Hepatocyte (in vitro differentiated cells): ENCODE measurements at regions not wholly inside any gene's neighbourhood (a gene's known extent, or its start where the extent isn't known, plus 50 kb on each side); places are given as distances from the start of the nearest gene placed in this dataset.
A peak's percentile ranks its signal among the peaks of the same experiment; 100 is the strongest.

Experiments
- DNase-seq: peaks from one replicate; pipeline ENCODE4 v3.0.0-alpha.2; 2016; ENCODE audit warnings: low spot score
- H2AFZ ChIP-seq: fragments of 200-600 bp; sonication (generic); 2 replicates; pipeline ENCODE4 v1.6.0; 2016; ENCODE audit warnings: antibody characterized with exemption, mild to moderate bottlenecking
- H3K27ac ChIP-seq: fragments of 200-600 bp; sonication (generic); 2 replicates; pipeline ENCODE4 v1.5.1; 2016; ENCODE audit warnings: mild to moderate bottlenecking
- H3K27me3 ChIP-seq: fragments of 200-600 bp; sonication (generic); 2 replicates; pipeline ENCODE4 v1.6.1; 2016
- H3K36me3 ChIP-seq: fragments of 200-600 bp; sonication (generic); replicated peaks from 2 replicates; pipeline ENCODE4 v1.5.1; 2016; ENCODE audit warnings: low read depth; ENCODE audit not compliant: insufficient read depth
- H3K4me1 ChIP-seq: fragments of 200-600 bp; sonication (generic); 2 replicates; pipeline ENCODE4 v1.5.1; 2016; ENCODE audit warnings: mild to moderate bottlenecking, moderate library complexity; ENCODE audit not compliant: insufficient read depth
- H3K4me2 ChIP-seq: fragments of 200-600 bp; sonication (generic); 2 replicates; pipeline ENCODE4 v1.6.0; 2016
- H3K4me3 ChIP-seq: fragments of 200-600 bp; sonication (generic); 2 replicates; pipeline ENCODE4 v1.5.1; 2016; ENCODE audit warnings: mild to moderate bottlenecking
- H3K79me2 ChIP-seq: fragments of 200-600 bp; sonication (generic); 2 replicates; pipeline ENCODE4 v1.6.0; 2017; ENCODE audit warnings: mild to moderate bottlenecking
- H3K9me2 ChIP-seq: fragments of 200-600 bp; sonication (generic); replicated peaks from 2 replicates; pipeline ENCODE4 v1.6.0; 2017; ENCODE audit warnings: mild to moderate bottlenecking; ENCODE audit not compliant: insufficient read depth
- H3K9me3 ChIP-seq: fragments of 200-600 bp; sonication (generic); 2 replicates; pipeline ENCODE4 v1.5.1; 2016; ENCODE audit warnings: low read depth, mild to moderate bottlenecking
- H4K20me1 ChIP-seq: fragments of 200-600 bp; sonication (generic); 2 replicates; pipeline ENCODE4 v1.6.0; 2016; ENCODE audit warnings: mild to moderate bottlenecking; ENCODE audit not compliant: insufficient read depth, poor library complexity, severe bottlenecking
- CTCF ChIP-seq: fragments of 200-600 bp; sonication (generic); IDR thresholded peaks from 2 replicates; pipeline ENCODE4 v1.5.1; 2016; ENCODE audit warnings: antibody characterized with exemption, mild to moderate bottlenecking; ENCODE audit not compliant: poor library complexity
- EZH2 ChIP-seq: fragments of 200-600 bp; sonication (generic); IDR thresholded peaks from 2 replicates; pipeline ENCODE4 v1.6.1; 2016; ENCODE audit warnings: antibody characterized with exemption, mild to moderate bottlenecking, borderline replicate concordance
- EZH2phosphoT487 ChIP-seq: fragments of 200-600 bp; sonication (generic); IDR thresholded peaks from one replicate; pipeline ENCODE4 v1.6.1; 2018; ENCODE audit warnings: antibody characterized with exemption, mild to moderate bottlenecking, low read depth, moderate library complexity; ENCODE audit not compliant: unreplicated experiment, severe bottlenecking
- WGBS: methylation state at CpG from one replicate; pipeline ENCODE4 v1.1.6; 2016; ENCODE audit warnings: low lambda C conversion rate; ENCODE audit errors: missing lambda C conversion rate; 5-methylcytosine and 5-hydroxymethylcytosine counted together

GRCh38 chr2:12316476-12316875 lies 400.3 kb upstream of the TRIB2 start:
- Histone ChIP-seq H3K4me2 (no peak overlapping the region), H3K27me3 (no peaks in the 10 kb centered on the region), H4K20me1 (no peaks in the 10 kb centered on the region), H3K4me1 (peaks cover 15% of the 10 kb centered on the region), H3K27ac (no peak overlapping the region), H3K4me3 (no peak overlapping the region), H3K36me3 (no peaks in the 10 kb centered on the region), H2AFZ (no peak overlapping the region), H3K79me2 (no peaks in the 10 kb centered on the region), H3K9me3 (no peaks in the 10 kb centered on the region), H3K9me2 (no peaks in the 10 kb centered on the region)
- 90% methylated on average over 3 of the region's 3 CpGs for WGBS
- no peak for TF ChIP-seq CTCF
- TF ChIP-seq EZH2: no peak
- no peak for TF ChIP-seq EZH2phosphoT487
- no peak for DNase-seq

- Histone ChIP-seq H3K79me2 (no peaks in the 10 kb centered on the region), H3K27me3 (no peaks in the 10 kb centered on the region), H3K27ac (no peak overlapping the region), H2AFZ (no peak overlapping the region), H3K36me3 (no peaks in the 10 kb centered on the region), H3K9me3 (no peaks in the 10 kb centered on the region), H3K9me2 (no peaks in the 10 kb centered on the region), H3K4me2 (no peak overlapping the region), H3K4me1 (peaks cover 15% of the 10 kb centered on the region), H3K4me3 (no peak overlapping the region), H4K20me1 (no peaks in the 10 kb centered on the region)
- WGBS: 57% methylated on average over 3 of the region's 3 CpGs
- DNase-seq: no peak
- no peak for TF ChIP-seq EZH2phosphoT487
- no peak for TF ChIP-seq EZH2
- TF ChIP-seq CTCF: no peak
These were observed 399.4 kb upstream of the TRIB2 start for GRCh38 chr2:12317286-12317685.

- Histone ChIP-seq H3K4me2 (peak overlapping the region; percentile 51), H3K27me3 (no peaks in the 10 kb centered on the region), H3K79me2 (no peaks in the 10 kb centered on the region), H3K4me1 (peaks cover 15% of the 10 kb centered on the region), H3K27ac (peak overlapping the region; percentile 53), H3K4me3 (no peak overlapping the region), H3K9me3 (no peaks in the 10 kb centered on the region), H3K9me2 (no peaks in the 10 kb centered on the region), H4K20me1 (no peaks in the 10 kb centered on the region), H2AFZ (no peak overlapping the region), H3K36me3 (no peaks in the 10 kb centered on the region)
- TF ChIP-seq EZH2phosphoT487: no peak
- no peak for TF ChIP-seq EZH2
- TF ChIP-seq CTCF: no peak
- peak; percentile 25 for DNase-seq
- WGBS: 82% methylated on average over 6 of the region's 6 CpGs
These were observed 398.8 kb upstream of the TRIB2 start for GRCh38 chr2:12317814-12318426.
